ENCODE measurements at regions not wholly inside any gene's neighbourhood (a gene's known extent, or its start where the extent isn't known, plus 50 kb on each side); places are given as distances from the start of the nearest gene placed in this dataset.

GRCh38 chr16:35463358-35463757 lies 2003.9 kb downstream of the TP53TG3F start:
- no peak for DNase-seq
- H3K4me3 ChIP-seq (ENCODE audit: insufficient read depth, low read depth, low read length) = no peak overlapping the region
- no peaks in the 10 kb centered on the region for H3K36me3 ChIP-seq (replicated peaks; ENCODE audit: control insufficient read depth, insufficient read depth, low read length)
- H3K27me3 ChIP-seq (ENCODE audit: control insufficient read depth, insufficient read depth, low read length) = no peaks in the 10 kb centered on the region

DNA sequence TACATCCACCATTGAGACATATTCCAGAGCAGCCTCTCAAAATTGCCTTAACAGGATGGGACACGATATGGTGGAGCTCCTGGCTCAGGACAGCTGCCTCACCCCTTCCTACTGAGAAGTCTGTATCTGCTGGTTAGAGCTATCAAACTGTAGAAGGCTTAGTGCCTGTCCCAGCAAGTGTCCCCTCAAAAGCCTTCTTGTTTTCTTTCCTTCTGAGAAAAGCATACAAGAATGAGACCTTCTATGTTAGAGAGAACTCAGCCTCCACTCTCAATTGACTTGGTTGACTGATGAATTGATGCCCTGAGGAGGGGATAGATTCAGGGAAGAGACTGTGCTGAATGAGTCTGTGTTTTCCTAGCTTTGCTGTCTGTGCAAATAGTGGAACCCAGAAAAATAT lies 2020.9 kb downstream of the TP53TG3F start:
- H3K4me3 ChIP-seq (ENCODE audit: insufficient read depth, low read depth, low read length) = no peak overlapping the region
- no peak for DNase-seq
- H3K36me3 ChIP-seq (replicated peaks; ENCODE audit: control insufficient read depth, insufficient read depth, low read length) = no peaks in the 10 kb centered on the region
- H3K27me3 ChIP-seq (ENCODE audit: control insufficient read depth, insufficient read depth, low read length) = no peaks in the 10 kb centered on the region

GRCh38 chr16:35480988-35481387 lies 2021.6 kb downstream of the TP53TG3F start:
- no peaks in the 10 kb centered on the region for H3K27me3 ChIP-seq (ENCODE audit: control insufficient read depth, insufficient read depth, low read length)
- no peaks in the 10 kb centered on the region for H3K36me3 ChIP-seq (replicated peaks; ENCODE audit: control insufficient read depth, insufficient read depth, low read length)
- DNase-seq = no peak

GRCh38 chr16:35485915-35486314 lies 2026.5 kb downstream of the TP53TG3F start:
- no peaks in the 10 kb centered on the region for H3K27me3 ChIP-seq (ENCODE audit: control insufficient read depth, insufficient read depth, low read length)
- DNase-seq = no peak
- no peaks in the 10 kb centered on the region for H3K36me3 ChIP-seq (replicated peaks; ENCODE audit: control insufficient read depth, insufficient read depth, low read length)
- no peak overlapping the region for H3K4me3 ChIP-seq (ENCODE audit: insufficient read depth, low read depth, low read length)

More at GRCh38 chr16:35480988-35481387, 2021.6 kb downstream of the TP53TG3F start:
- H3K4me3 ChIP-seq (ENCODE audit: insufficient read depth, low read depth, low read length) = no peak overlapping the region

DNA sequence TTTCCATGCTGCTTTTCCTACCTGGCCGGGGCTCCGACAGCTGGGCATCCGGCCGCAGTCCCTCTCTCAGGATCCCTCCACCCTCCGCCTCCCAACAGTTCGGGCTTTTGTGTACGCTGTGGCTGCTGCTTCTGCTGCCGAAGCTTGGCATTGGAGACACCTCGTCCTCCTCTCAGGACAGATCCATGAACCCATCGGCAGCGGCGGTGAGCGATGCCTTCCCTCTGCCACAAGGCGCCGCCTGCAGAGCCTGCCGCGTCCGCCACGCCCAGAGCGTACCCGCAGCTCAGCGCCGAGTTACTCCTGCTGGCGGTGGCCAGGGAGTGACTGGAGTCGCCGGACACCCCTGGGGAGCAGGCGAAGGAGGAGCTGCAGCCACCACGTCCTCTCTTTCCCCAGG lies 2032.8 kb downstream of the TP53TG3F start:
- Histone ChIP-seq H3K4me3 (ENCODE audit: insufficient read depth, low read depth, low read length) (no peak overlapping the region), H3K36me3 (replicated peaks; ENCODE audit: control insufficient read depth, insufficient read depth, low read length) (no peaks in the 10 kb centered on the region), H3K27me3 (ENCODE audit: control insufficient read depth, insufficient read depth, low read length) (no peaks in the 10 kb centered on the region)
- no peak for DNase-seq

DNA sequence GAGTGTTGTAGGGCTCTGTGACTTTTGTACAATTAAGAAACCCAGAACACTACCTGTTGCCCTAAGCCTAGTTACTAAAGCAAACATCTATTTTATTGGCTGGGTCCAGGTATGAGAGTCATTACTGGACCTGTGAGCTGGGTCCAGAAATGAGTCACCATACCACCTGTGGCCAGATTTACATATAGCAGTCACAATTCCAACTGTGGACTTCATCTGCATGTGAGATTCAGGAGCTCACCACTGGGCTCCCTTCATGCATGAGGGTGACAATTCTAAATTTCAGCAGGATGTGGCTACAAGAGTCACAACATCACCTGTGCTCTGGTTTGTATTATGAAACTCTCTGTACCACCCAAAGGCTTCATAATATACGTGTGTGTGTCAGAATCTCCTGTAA lies 2038.0 kb downstream of the TP53TG3F start:
- no peaks in the 10 kb centered on the region for H3K36me3 ChIP-seq (replicated peaks; ENCODE audit: control insufficient read depth, insufficient read depth, low read length)
- H3K4me3 ChIP-seq (ENCODE audit: insufficient read depth, low read depth, low read length) = no peak overlapping the region
- H3K27me3 ChIP-seq (ENCODE audit: control insufficient read depth, insufficient read depth, low read length) = no peaks in the 10 kb centered on the region
- DNase-seq = no peak

DNA sequence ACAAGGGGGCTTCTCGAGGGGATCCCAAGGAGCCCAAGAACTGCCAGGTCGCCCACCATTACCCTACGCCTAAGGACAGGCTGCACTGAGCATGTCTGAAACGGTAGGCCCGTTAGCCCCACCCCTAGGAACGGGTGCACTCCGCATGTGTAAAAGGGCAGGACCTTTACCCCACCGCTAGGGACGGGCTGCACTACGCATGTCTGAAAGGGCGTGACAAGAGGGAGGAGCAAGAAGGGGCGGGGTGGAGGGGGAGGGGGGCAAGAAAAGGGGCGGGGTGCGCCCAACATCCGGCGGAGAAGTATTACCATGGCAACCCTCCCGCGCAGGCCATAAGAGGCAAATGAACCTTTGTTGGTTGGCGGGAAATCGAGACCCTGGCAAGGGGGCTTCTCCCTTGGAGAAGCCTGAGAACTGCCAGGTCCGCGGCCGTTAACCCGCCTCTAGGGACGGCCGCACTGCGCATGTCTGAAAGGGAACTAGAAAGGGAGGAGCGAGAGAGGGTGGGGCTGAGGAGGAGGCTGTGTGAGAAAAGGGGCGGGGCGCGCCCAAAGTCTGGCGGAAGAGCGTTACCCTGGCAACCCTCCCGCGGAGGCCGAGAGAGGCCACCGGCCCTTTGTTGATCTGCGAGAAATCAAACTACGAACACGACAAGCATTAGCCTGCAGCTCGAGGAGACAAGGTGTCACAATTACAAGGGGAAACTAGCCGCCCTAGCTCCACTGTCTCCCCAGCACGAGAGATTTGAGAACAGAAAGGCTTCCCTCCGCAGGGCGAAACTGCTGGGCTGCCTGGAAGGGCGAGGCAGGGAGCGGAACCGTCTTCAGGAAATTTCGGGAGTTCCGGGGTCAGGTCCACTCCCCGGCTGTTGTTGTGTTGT lies 2046.8 kb downstream of the TP53TG3F start:
- Histone ChIP-seq H3K27me3 (ENCODE audit: control insufficient read depth, insufficient read depth, low read length) (no peaks in the 10 kb centered on the region), H3K4me3 (ENCODE audit: insufficient read depth, low read depth, low read length) (no peak overlapping the region), H3K36me3 (replicated peaks; ENCODE audit: control insufficient read depth, insufficient read depth, low read length) (no peaks in the 10 kb centered on the region)
- no peak for DNase-seq

GRCh38 chr16:35506898-35507194 lies 2047.4 kb downstream of the TP53TG3F start:
- DNase-seq = no peak
- H3K27me3 ChIP-seq (ENCODE audit: control insufficient read depth, insufficient read depth, low read length) = no peaks in the 10 kb centered on the region
- H3K36me3 ChIP-seq (replicated peaks; ENCODE audit: control insufficient read depth, insufficient read depth, low read length) = no peaks in the 10 kb centered on the region
- H3K4me3 ChIP-seq (ENCODE audit: insufficient read depth, low read depth, low read length) = no peak overlapping the region

DNA sequence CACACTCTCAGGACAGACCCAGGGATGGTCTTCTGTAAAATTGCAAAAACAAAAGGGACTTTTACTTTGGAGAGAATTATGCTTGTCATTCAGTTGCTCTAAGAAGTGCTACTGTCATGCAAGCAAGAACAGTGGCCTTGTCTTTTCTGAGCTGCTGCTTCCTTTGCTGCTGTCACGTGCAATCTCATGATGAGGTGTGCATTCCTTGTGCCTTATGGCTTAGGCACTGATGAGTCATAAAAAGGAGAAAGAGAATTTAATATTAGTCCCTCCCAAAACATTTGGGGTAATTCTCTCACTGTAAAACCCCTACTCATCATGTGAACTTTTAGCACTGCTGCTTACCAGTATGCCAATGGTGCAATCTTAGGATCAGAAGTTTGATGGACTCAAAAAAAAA lies 2051.3 kb downstream of the TP53TG3F start:
- no peaks in the 10 kb centered on the region for H3K36me3 ChIP-seq (replicated peaks; ENCODE audit: control insufficient read depth, insufficient read depth, low read length)
- DNase-seq = no peak

DNA sequence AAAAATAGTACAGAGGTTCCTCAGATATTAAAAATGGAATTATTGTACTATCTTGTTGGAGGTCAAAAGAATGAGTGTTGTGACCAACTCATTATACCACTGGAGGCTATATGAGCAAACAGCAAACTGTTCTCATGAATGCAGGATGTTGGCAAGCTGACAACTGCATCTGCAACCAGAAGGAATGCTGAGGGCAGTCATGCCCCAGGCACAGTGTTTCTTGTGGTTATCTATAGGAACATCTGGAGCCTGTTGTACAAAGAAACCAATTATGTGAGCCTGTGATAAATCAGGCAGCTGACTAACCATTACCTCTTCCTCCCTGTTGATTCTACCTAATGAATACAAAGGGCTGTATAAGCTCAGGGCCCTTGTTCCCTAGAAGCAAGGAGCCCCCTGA lies 2057.1 kb downstream of the TP53TG3F start:
- Histone ChIP-seq H3K4me3 (ENCODE audit: insufficient read depth, low read depth, low read length) (no peak overlapping the region), H3K36me3 (replicated peaks; ENCODE audit: control insufficient read depth, insufficient read depth, low read length) (no peaks in the 10 kb centered on the region), H3K27me3 (ENCODE audit: control insufficient read depth, insufficient read depth, low read length) (no peaks in the 10 kb centered on the region)

More for the DNA sequence above, 2051.3 kb downstream of the TP53TG3F start:
- no peaks in the 10 kb centered on the region for H3K27me3 ChIP-seq (ENCODE audit: control insufficient read depth, insufficient read depth, low read length)
- H3K4me3 ChIP-seq (ENCODE audit: insufficient read depth, low read depth, low read length) = no peak overlapping the region

DNA sequence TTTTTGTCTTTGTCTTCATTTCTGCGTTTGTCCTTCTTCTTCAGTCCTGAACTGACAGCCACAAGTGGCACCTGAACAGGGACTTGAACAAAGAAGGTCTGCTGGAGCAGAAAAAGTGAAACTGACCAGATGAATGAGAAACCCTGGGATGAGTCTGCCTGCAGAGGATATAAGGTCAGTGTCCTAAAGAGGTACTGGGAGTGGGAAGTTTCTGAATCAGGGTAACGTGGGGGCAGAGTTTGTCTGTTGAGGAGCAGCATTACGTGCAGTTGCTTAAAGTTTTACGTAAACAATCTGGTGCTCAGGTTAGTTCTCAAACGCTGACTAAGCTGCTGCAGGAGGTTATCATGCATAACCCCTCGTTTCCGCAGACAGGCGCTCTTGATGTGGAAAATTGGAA lies 2057.6 kb downstream of the TP53TG3F start:
- H3K4me3 ChIP-seq (ENCODE audit: insufficient read depth, low read depth, low read length) = no peak overlapping the region
- H3K36me3 ChIP-seq (replicated peaks; ENCODE audit: control insufficient read depth, insufficient read depth, low read length) = no peaks in the 10 kb centered on the region
- no peaks in the 10 kb centered on the region for H3K27me3 ChIP-seq (ENCODE audit: control insufficient read depth, insufficient read depth, low read length)
- no peak for DNase-seq

More for the DNA sequence above, 2057.1 kb downstream of the TP53TG3F start:
- no peak for DNase-seq

- no peak for DNase-seq
- Histone ChIP-seq H3K27me3 (ENCODE audit: control insufficient read depth, insufficient read depth, low read length) (no peaks in the 10 kb centered on the region), H3K36me3 (replicated peaks; ENCODE audit: control insufficient read depth, insufficient read depth, low read length) (no peaks in the 10 kb centered on the region), H3K4me3 (ENCODE audit: insufficient read depth, low read depth, low read length) (no peak overlapping the region)
Measured at GRCh38 chr16:35523991-35524390, 2064.6 kb downstream of the TP53TG3F start.

GRCh38 chr16:35525979-35526590 lies 2066.7 kb downstream of the TP53TG3F start:
- DNase-seq = no peak
- H3K4me3 ChIP-seq (ENCODE audit: insufficient read depth, low read depth, low read length) = no peak overlapping the region
- no peaks in the 10 kb centered on the region for H3K27me3 ChIP-seq (ENCODE audit: control insufficient read depth, insufficient read depth, low read length)
- no peaks in the 10 kb centered on the region for H3K36me3 ChIP-seq (replicated peaks; ENCODE audit: control insufficient read depth, insufficient read depth, low read length)

GRCh38 chr16:35532576-35532975 lies 2073.2 kb downstream of the TP53TG3F start:
- Histone ChIP-seq H3K4me3 (ENCODE audit: insufficient read depth, low read depth, low read length) (no peak overlapping the region), H3K27me3 (ENCODE audit: control insufficient read depth, insufficient read depth, low read length) (no peaks in the 10 kb centered on the region), H3K36me3 (replicated peaks; ENCODE audit: control insufficient read depth, insufficient read depth, low read length) (no peaks in the 10 kb centered on the region)
- no peak for DNase-seq

DNA sequence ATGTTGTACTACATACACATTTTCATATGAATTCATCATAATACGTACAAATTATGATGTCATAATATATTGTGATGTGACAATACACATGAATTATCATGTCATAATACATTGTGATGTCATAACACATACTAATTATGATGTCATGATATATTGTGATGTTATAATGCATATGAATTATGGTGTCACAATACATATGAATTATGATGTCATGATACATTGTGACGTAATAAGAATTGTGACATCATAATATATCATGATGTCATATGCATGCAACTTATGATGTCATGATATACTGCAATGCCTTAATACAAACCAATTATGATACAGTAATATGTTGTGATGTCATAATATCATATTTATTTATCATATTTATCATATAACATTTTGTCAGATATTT lies 2074.3 kb downstream of the TP53TG3F start:
- DNase-seq = no peak
- H3K36me3 ChIP-seq (replicated peaks; ENCODE audit: control insufficient read depth, insufficient read depth, low read length) = no peaks in the 10 kb centered on the region
- no peaks in the 10 kb centered on the region for H3K27me3 ChIP-seq (ENCODE audit: control insufficient read depth, insufficient read depth, low read length)
- H3K4me3 ChIP-seq (ENCODE audit: insufficient read depth, low read depth, low read length) = no peak overlapping the region

Measured in H7 (cell line).